Motor neuron (in vitro differentiated cells): ENCODE measurements at regions not wholly inside any gene's neighbourhood (a gene's known extent, or its start where the extent isn't known, plus 50 kb on each side); places are given as distances from the start of the nearest gene placed in this dataset.
A peak's percentile ranks its signal among the peaks of the same experiment; 100 is the strongest.
"Not testable (repeated sequence)": the region's sequence is repeated elsewhere in the genome, so short reads cannot be mapped to it uniquely, and the experiment has no call there.

Source experiments
- ATAC-seq, 8 experiments: fragments of 200-7000 bp; cut with Tn5 transposase; replicated peaks in 6 of 8; 2 replicates each; pipeline ENCODE4 v1.8.0; 2021; ENCODE audit warnings: mild to moderate bottlenecking in 8 of 8, moderate library complexity in 8 of 8
- H3K27ac ChIP-seq, 2 donors: fragments of 250-450 bp; sonication (Bioruptor Pico); 2 replicates each; pipeline ENCODE4 v1.9.0; 2021; ENCODE audit warnings: antibody characterized with exemption in 2 of 2, mild to moderate bottlenecking in 2 of 2, moderate library complexity in 1 of 2
- H3K4me1 ChIP-seq, 2 donors: fragments of 250-450 bp; sonication (Bioruptor Pico); replicated peaks in 1 of 2; 2 replicates each; pipeline ENCODE4 v1.6.1; 2021; ENCODE audit warnings: antibody characterized with exemption in 2 of 2, mild to moderate bottlenecking in 2 of 2, moderate library complexity in 1 of 2
- H3K4me3 ChIP-seq, 5 donors: fragments of 250-450 bp; sonication (Bioruptor Pico); 2 replicates each; pipeline ENCODE4 v1.9.0; 2021; ENCODE audit warnings: antibody characterized with exemption in 5 of 5, mild to moderate bottlenecking in 5 of 5, moderate library complexity in 4 of 5
- WGBS, 10 experiments: fragments of 450-650 bp; shearing (Covaris generic); methylation state at CpG; one replicate each; pipeline ENCODE4 v1.0.0; 2022; 5-methylcytosine and 5-hydroxymethylcytosine counted together
- in situ Hi-C, 9 experiments: fragments of 400-800 bp; cut with MboI; loops; one replicate each; pipeline ENCODE4 v1.15.0; 2021; ENCODE audit warnings: low sequenced_read_pairs in 9 of 9, low pct_unique_long_range_greater_than_20kb in 2 of 9; ENCODE audit not compliant: unreplicated experiment in 9 of 9

DNA sequence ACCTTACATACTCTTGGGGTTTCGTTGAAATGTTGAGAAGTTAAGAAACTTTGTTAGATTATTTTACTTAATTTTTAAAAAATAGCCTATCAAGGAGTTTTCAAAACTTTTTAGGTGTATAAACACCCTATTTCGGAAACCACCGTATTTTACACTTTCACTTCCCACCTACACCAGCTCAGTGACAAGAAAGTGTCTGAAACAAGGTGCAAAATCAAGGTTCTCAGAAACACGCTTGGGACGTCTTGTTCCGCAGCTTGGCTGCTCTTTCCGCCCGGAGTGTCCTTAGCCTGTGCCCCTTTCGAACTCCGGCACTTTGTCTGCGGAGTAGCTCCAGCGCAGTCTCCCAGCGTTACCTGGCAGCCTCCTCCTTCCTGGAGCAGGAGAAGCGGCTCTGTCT lies 233.8 kb upstream of the PLGLB1 start:
- in situ Hi-C loops, H3K4me3 ChIP-seq, H3K4me1 ChIP-seq, ATAC-seq, H3K27ac ChIP-seq: not testable (repeated sequence)
- no CpG with 5 or more reads among the region's 14 CpGs for WGBS, 10 experiments

DNA sequence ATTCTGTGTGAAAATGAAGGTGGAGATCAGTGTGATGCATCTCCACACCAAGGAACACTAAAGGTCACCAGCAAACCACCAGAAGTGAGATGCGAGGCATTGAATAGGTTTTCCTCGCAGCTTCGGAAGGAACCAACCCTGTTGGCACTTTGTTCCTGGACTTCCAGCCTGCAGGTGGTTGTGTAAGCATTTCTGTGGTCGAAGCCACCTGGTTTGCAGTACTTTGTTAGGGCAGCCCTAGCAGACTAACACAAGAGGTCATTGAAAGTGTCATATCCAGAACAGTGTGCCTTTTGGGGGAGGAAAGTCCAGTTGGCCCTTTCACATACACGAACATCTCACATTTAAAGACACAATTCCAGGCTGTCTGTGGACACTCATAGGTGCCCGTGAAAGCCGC lies 237.2 kb upstream of the PLGLB1 start:
- H3K4me3 ChIP-seq, in situ Hi-C loops, H3K4me1 ChIP-seq, ATAC-seq, H3K27ac ChIP-seq: not testable (repeated sequence)
- WGBS, 10 experiments = no CpG with 5 or more reads among the region's 7 CpGs

DNA sequence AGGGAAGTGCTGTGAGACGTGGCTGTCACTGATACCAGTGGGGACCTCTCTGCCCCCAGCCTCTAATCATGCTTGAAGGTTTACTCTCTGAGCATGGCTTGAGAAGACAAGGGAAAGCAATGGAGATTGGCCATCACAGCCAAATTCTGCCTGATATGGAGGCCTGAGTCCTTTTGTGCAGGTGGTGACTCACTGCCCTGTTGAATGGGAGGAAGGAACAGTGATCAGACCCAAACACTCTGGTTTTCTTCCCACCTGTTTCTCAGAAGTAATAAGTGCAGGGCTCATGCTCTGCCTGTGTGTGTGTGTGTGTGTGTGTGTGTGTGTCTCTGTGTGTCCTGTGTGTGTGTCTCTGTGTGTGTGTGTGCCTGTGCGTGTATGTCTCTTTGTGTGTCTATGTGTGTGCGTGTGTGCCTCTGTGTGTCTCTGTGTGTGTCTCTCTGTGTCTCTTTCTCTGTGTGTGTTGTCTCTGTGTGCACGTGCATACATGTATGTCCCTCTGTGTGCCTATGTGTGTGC lies 240.6 kb upstream of the PLGLB1 start:
- ATAC-seq, H3K27ac ChIP-seq, in situ Hi-C loops, H3K4me3 ChIP-seq, H3K4me1 ChIP-seq: not testable (repeated sequence)
- WGBS, 10 experiments = no CpG with 5 or more reads among the region's 4 CpGs

DNA sequence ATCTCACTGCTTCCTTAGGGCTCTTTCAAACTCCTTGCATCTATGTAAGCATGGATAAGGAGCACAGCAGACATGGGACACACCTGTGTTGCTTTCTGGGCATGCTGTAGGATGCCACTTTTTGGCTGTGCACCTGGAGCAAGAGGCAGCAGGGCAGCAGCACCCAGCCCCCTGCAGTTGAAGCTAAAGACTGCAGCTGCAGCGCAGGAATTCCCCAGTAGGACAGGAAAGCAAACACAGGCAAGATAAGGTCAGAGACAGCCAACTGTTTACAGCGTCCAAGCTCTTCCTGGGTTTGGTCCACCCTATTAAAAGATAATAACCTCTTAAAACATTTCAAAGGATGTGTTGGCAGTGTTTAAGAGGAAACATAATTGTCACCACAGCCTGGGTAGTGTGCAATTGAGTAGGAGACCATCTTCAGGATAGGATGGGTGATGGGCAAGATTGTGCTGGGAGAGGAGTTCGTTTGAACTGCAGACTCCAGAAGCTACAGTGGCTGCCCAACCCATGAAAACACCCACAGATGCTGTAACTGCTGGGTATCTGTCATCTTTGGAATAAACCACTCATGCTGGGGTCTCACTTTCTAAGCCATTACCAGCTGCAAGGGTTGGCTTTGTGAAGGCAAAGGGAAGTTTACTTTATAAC lies 242.3 kb upstream of the PLGLB1 start:
- WGBS, 10 experiments = no CpG with 5 or more reads among the region's 3 CpGs
- in situ Hi-C loops, H3K4me3 ChIP-seq, H3K4me1 ChIP-seq, H3K27ac ChIP-seq: not testable (repeated sequence)
- ATAC-seq = peak in 3 of 8 experiments; percentile 49 to 64 (median 53)

DNA sequence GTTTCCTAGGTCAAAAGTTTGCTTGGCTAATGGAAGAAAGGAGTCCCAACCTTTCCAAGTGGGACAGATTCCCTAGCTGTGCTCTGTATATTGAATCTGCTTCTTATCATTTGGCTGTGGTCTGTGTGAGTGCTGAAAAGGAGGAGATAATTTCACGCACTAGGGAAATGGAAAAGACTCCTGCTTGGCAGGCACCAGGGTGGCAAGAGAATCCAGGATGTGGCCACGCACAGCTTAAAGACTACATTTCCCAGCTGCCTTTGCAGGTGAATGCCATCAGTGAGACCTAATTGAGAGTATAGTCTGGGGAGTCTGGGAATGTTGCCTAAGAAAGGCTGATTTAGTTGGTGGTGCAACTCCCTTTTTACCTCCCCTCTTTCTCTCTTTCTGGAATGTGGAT lies 253.5 kb upstream of the PLGLB1 start:
- H3K27ac ChIP-seq, H3K4me3 ChIP-seq, H3K4me1 ChIP-seq, in situ Hi-C loops: not testable (repeated sequence)
- peak in 1 of 8 experiments; percentile 13 for ATAC-seq
- WGBS, 10 experiments = no CpG with 5 or more reads among the region's 2 CpGs

DNA sequence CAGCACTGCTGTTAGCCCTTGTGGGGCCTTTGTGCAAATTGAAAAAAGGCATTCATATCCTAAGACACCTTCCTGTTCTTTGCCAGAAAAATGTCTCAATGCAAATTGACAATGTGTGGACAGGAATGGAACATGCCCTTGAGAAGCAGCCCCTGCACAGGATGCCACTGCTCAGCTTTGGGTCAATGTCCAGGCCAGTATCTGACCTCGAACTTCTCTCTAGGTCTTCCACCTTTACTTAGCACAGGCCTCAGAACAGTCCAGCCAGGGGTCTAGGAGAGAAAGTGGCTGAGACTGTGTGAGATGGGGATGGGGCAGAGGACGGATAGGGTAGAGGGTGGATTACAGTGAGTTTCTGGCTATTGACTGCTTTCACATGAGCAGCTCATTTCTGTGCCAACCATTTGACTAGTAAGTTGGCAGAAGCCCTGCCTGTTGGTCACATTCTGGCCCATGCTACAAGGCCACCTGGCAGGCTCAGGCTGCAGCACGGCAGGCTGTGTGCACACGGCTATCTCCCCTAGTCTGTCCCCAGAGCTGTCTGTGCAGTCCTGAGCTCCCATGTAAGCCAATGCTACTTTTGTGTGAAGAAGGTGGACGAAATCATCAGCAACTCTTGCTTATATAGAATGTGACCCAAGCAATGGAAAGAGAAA lies 254.5 kb upstream of the PLGLB1 start:
- ATAC-seq, H3K27ac ChIP-seq, in situ Hi-C loops, H3K4me3 ChIP-seq, H3K4me1 ChIP-seq: not testable (repeated sequence)
- 100% methylated on average over 1 of the region's 5 CpGs; no CpG with 5 or more reads in 9 of the 10 experiments for whole genome bisulfite sequencing, 10 experiments

DNA sequence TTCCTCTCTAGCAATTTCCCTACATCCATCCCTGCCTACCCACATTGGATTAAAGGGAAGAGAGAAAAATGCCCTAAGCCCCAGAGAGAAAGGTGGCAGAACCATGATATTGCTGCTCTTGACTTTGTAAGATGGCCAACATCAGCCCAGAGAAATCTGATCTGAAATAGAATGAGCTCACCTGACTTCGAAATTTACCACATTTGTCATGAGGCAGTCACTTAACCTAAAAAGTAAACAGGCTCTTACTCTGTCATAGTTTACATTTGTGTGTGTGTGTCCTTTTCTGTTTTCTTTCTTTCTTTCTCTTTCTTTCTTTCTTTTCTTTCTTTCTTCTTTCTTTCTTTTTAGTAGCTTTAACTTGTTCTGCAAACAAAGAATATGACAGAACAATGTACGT lies 255.0 kb upstream of the PLGLB1 start:
- ATAC-seq, in situ Hi-C loops, H3K4me3 ChIP-seq, H3K4me1 ChIP-seq, H3K27ac ChIP-seq: not testable (repeated sequence)
- 75% methylated on average over 1 of the region's 2 CpGs; no CpG with 5 or more reads in 9 of the 10 experiments for WGBS, 10 experiments

DNA sequence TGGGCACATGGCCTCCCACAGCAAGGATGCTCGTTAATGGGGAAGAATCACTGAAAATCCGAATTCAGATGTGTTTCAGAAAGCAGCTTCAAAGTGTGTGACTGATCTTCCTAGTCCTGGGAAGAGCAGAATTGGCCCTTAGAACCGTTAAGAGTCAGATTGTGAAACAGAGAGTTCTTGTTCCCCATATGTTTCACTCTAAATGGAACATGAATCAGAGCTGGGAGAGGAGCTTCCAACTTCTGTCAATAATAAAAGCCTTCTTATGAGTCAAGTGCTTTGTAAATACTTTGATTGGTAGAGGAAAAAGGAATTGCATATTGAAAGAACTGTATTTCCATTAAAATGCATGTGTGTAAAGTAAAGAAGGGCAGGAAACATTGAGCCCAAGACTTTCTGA lies 256.1 kb upstream of the PLGLB1 start:
- no CpG with 5 or more reads among the region's 3 CpGs for whole genome bisulfite sequencing, 10 experiments
- ATAC-seq = peak in 3 of 8 experiments; percentile 78 to 88 (median 87)
- H3K4me3 ChIP-seq, H3K27ac ChIP-seq, H3K4me1 ChIP-seq, in situ Hi-C loops: not testable (repeated sequence)

DNA sequence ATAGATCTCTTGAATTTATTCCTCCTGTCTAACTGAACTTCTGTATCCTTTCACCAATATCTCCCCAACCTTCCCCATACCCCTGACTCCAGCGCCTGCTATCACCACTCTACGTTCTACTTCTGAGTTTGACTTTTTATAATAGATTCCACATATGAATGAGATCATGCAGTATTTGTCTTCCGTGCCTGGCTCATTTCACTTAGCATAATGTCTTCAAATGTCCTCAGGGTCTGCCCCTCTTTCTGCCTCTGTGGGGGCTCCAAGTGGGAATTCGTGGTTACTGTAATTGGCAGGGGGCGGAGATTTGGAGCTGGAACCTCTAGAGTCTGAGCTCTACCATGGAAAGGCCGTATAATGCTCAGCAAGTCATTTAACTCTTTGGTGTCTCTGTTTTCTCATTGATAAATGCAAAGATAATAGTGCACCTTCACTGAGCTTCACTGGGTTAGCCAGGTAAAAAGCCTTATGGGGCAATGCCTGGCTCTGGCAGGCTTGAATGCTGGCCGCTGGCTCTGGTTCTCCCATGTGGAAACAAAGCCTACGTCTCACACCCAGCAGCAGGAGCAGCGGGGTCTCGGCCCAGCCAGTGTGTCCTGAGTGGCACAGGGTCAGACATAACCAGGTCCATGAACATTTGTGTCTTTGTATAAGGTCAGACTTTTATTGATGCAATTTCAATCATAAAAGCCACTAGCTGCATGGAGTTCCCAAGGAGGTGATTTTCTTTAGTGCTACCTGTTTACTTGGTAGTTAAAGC lies 259.1 kb upstream of the PLGLB1 start:
- H3K4me1 ChIP-seq, in situ Hi-C loops, H3K4me3 ChIP-seq, H3K27ac ChIP-seq: not testable (repeated sequence)
- peak in 5 of 8 experiments; percentile 9 to 74 (median 69) for ATAC-seq
- no CpG with 5 or more reads among the region's 10 CpGs for WGBS, 10 experiments

DNA sequence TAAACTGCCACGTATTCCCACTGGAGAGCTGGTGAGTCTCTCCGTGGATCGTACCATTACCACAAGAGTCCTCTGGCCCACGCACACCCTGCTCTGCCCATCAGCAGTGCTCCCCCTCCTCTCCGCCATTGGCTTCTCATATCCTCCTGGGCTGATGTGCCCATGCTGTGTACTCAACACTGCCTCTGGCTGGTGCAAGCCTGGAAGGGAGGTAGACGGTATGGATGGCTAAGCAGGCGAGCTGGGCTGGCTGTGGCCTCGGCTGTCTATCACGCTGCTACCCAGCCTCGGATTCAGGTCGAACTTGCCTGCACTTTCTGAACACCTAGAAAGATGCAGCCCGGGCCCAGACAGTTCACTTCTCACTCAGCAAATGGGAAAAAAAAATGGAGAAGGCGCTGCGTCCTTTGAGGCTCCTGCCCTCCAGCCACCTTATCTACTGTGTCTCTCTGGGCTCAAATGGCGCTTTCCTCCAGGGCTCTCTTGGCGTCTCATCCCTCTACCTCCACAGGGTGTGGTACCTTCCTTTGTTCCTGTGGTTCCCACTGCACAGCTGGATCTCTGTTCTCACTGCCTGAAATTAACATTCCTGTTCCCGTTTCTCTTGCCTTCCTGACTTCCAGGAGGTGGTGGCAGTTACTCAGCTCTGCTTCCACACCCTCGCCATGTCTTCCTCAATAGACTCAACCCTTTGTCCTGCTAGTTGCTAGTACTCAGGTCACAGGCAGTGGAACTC lies 262.3 kb upstream of the PLGLB1 start:
- H3K27ac ChIP-seq, H3K4me1 ChIP-seq, H3K4me3 ChIP-seq, in situ Hi-C loops: not testable (repeated sequence)
- ATAC-seq = peak in 2 of 8 experiments; percentile 65 to 71
- WGBS, 10 experiments = 90% methylated on average over 2 of the region's 18 CpGs; no CpG with 5 or more reads in 9 of the 10 experiments

DNA sequence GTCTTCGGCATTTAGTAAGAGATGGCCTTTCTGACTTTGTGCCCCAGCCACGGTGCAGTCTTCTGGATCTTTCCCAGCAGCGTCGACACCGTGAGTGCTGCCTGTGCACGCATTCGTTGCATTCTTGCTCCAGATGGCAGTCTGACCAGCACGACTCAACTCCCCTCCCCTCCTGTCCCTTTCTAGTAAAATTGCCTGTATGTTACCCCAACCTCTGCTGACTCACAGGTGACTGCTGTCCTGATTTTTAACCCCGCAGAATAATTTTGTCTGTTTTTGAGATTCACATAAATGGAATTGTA lies 262.8 kb upstream of the PLGLB1 start:
- ATAC-seq, H3K27ac ChIP-seq, H3K4me1 ChIP-seq, H3K4me3 ChIP-seq, in situ Hi-C loops: not testable (repeated sequence)
- no CpG with 5 or more reads among the region's 9 CpGs for WGBS, 10 experiments

DNA sequence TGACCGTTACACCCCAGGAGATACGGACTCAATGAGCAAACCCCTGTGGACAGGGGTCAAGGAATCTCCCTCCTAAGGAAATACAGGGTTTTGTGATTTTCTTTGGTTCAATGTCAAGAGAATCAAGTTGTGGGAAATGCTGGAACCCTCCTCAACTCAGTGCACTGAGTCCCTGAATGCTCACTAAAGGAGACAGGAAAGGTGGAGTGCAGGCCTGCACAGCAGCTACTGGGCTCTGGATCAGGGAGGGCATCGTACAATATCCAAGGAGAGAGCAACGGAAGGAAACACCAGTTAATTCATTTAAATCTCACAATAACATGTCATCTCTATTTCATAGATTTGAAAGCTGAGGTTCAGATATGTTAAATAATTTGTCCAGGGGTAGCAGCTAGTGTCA lies 263.5 kb upstream of the PLGLB1 start:
- H3K4me1 ChIP-seq, H3K4me3 ChIP-seq, ATAC-seq, H3K27ac ChIP-seq, in situ Hi-C loops: not testable (repeated sequence)
- 80 to 100% (median 90%) methylated on average over 1 of the region's 4 CpGs; no CpG with 5 or more reads in 6 of the 10 experiments for WGBS, 10 experiments
